ENCODE measurements at regions not wholly inside any gene's neighbourhood (a gene's known extent, or its start where the extent isn't known, plus 50 kb on each side); places are given as distances from the start of the nearest gene placed in this dataset.

DNA sequence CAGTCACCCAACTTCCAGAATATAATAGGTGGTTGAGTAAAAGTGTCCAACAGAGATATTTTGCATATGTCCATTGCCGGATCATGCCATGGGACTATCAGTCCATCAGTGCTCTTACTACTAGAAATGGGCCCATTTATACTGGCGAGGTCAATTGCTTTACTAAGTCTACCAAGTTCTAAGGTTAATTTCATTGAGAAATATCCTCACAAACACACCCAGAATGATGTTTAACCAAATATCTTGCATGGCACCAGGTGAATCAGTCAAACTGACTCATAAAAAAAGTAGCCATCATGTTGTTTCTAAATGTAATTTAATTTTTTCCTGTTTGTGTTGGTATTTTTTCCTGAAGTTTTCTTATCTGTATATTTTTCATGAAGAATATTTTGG lies 1217.0 kb downstream of the RAPGEF2 start:
- Histone ChIP-seq H3K27ac (ENCODE audit: low read length) (no peak overlapping the region), H3K36me3 (ENCODE audit: control insufficient read depth, insufficient read depth, low read length) (no peaks in the 10 kb centered on the region), H3K4me3 (ENCODE audit: low read depth in 2 of 2, low read length in 2 of 2) (no peak overlapping the region), H3K9me3 (ENCODE audit: control insufficient read depth, insufficient read depth, low read depth, low read length) (no peaks in the 10 kb centered on the region), H3K27me3 (ENCODE audit: control insufficient read depth, insufficient read depth, low read length) (no peaks in the 10 kb centered on the region), H3K4me1 (ENCODE audit: control insufficient read depth, insufficient read depth, low read length) (no peaks in the 10 kb centered on the region)
- intact Hi-C loops (cut with micrococcal nuclease; ENCODE audit: unreplicated experiment): no loop called here
- ATAC-seq: no peak
- DNase-seq (ENCODE audit: low read depth, low spot score): no peak
- POLR2A ChIA-PET: no interaction called here
- in situ Hi-C loops (cut with HindIII; ENCODE audit: low pct_unique_long_range_greater_than_20kb, low sequenced_read_pairs): no loop called here
- CTCF ChIA-PET: no interaction called here
- no TSS peak for BruUV-seq (replicated peaks)
- no peak for TF ChIP-seq TCF7L2 (IDR thresholded peaks at IDR 0.05; ENCODE audit: low read depth, low read length)
- no peak for TF ChIP-seq POLR2AphosphoS5 (IDR thresholded peaks at IDR 0.05; ENCODE audit: low read depth, low read length)
- TF ChIP-seq, protein P1, sequence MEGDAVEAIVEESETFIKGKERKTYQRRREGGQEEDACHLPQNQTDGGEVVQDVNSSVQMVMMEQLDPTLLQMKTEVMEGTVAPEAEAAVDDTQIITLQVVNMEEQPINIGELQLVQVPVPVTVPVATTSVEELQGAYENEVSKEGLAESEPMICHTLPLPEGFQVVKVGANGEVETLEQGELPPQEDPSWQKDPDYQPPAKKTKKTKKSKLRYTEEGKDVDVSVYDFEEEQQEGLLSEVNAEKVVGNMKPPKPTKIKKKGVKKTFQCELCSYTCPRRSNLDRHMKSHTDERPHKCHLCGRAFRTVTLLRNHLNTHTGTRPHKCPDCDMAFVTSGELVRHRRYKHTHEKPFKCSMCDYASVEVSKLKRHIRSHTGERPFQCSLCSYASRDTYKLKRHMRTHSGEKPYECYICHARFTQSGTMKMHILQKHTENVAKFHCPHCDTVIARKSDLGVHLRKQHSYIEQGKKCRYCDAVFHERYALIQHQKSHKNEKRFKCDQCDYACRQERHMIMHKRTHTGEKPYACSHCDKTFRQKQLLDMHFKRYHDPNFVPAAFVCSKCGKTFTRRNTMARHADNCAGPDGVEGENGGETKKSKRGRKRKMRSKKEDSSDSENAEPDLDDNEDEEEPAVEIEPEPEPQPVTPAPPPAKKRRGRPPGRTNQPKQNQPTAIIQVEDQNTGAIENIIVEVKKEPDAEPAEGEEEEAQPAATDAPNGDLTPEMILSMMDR (IDR thresholded peaks at IDR 0.05): no peak
- TF ChIP-seq SIN3A (IDR thresholded peaks at IDR 0.05; ENCODE audit: borderline replicate concordance, insufficient read depth, low read depth, low read length): no peak
- TF ChIP-seq, protein P2, sequence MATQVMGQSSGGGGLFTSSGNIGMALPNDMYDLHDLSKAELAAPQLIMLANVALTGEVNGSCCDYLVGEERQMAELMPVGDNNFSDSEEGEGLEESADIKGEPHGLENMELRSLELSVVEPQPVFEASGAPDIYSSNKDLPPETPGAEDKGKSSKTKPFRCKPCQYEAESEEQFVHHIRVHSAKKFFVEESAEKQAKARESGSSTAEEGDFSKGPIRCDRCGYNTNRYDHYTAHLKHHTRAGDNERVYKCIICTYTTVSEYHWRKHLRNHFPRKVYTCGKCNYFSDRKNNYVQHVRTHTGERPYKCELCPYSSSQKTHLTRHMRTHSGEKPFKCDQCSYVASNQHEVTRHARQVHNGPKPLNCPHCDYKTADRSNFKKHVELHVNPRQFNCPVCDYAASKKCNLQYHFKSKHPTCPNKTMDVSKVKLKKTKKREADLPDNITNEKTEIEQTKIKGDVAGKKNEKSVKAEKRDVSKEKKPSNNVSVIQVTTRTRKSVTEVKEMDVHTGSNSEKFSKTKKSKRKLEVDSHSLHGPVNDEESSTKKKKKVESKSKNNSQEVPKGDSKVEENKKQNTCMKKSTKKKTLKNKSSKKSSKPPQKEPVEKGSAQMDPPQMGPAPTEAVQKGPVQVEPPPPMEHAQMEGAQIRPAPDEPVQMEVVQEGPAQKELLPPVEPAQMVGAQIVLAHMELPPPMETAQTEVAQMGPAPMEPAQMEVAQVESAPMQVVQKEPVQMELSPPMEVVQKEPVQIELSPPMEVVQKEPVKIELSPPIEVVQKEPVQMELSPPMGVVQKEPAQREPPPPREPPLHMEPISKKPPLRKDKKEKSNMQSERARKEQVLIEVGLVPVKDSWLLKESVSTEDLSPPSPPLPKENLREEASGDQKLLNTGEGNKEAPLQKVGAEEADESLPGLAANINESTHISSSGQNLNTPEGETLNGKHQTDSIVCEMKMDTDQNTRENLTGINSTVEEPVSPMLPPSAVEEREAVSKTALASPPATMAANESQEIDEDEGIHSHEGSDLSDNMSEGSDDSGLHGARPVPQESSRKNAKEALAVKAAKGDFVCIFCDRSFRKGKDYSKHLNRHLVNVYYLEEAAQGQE (IDR thresholded peaks at IDR 0.05; ENCODE audit: insufficient read depth in 1 of 2, low read depth in 2 of 2, low read length in 1 of 2): no peak

DNA sequence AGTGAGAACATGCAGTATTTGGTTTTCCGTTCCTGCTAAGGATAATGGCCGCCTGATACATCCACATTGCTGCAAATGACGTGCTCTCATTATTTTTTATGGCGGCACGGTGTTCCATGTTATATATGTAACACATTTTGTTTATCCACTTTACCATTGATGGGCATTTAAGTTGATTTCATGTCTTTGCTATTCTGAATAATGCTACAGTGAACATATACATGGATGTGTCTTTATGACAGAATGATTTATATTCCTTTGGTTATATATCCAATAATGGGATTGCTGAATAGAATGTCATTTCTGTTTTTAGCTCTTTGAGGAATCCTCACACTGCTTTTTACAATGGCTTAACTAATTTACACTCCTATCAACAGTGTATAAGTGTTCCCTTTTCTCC lies 1223.2 kb downstream of the RAPGEF2 start:
- H3K27me3 ChIP-seq (ENCODE audit: control insufficient read depth, insufficient read depth, low read length): no peaks in the 10 kb centered on the region
- BruUV-seq (replicated peaks): no TSS peak
- no peak overlapping the region for H3K27ac ChIP-seq (ENCODE audit: low read length)
- no peak for TF ChIP-seq TCF7L2 (IDR thresholded peaks at IDR 0.05; ENCODE audit: low read depth, low read length)
- no peak for TF ChIP-seq SIN3A (IDR thresholded peaks at IDR 0.05; ENCODE audit: borderline replicate concordance, insufficient read depth, low read depth, low read length)
- no peak for TF ChIP-seq POLR2AphosphoS5 (IDR thresholded peaks at IDR 0.05; ENCODE audit: low read depth, low read length)
- TF ChIP-seq, protein P1 (IDR thresholded peaks at IDR 0.05): no peak
- TF ChIP-seq, protein P2 (IDR thresholded peaks at IDR 0.05; ENCODE audit: insufficient read depth in 1 of 2, low read depth in 2 of 2, low read length in 1 of 2): no peak
- no peak overlapping the region for H3K4me3 ChIP-seq (ENCODE audit: low read depth in 2 of 2, low read length in 2 of 2)
- H3K4me1 ChIP-seq (ENCODE audit: control insufficient read depth, insufficient read depth, low read length): no peaks in the 10 kb centered on the region
- intact Hi-C loops (cut with micrococcal nuclease; ENCODE audit: unreplicated experiment): no loop called here
- ATAC-seq: no peak
- ChIA-PET POLR2A (no interaction called here), CTCF (no interaction called here)
- DNase-seq (ENCODE audit: low read depth, low spot score): no peak
- H3K9me3 ChIP-seq (ENCODE audit: control insufficient read depth, insufficient read depth, low read depth, low read length): no peaks in the 10 kb centered on the region
- H3K36me3 ChIP-seq (ENCODE audit: control insufficient read depth, insufficient read depth, low read length): no peaks in the 10 kb centered on the region
- in situ Hi-C loops (cut with HindIII; ENCODE audit: low pct_unique_long_range_greater_than_20kb, low sequenced_read_pairs): no loop called here

Measured in Panc1 (cell line).